Medulla oblongata (tissue), 1 donor: ENCODE measurements at regions not wholly inside any gene's neighbourhood (a gene's known extent, or its start where the extent isn't known, plus 50 kb on each side); places are given as distances from the start of the nearest gene placed in this dataset.
"Not testable (repeated sequence)": the region's sequence is repeated elsewhere in the genome, so short reads cannot be mapped to it uniquely, and the experiment has no call there.

Source experiments
- DNase-seq: peaks from one replicate; pipeline ENCODE4 v3.0.0-alpha.2; 2015; ENCODE audit errors: extremely low spot score

- peak; percentile 20 for DNase-seq
These were observed 95.2 kb upstream of the NCAM2 start for GRCh38 chr21:20902998-20903397.

GRCh38 chr21:20927555-20927954 is 70.7 kb upstream of the NCAM2 start:
- not testable (repeated sequence) for DNase-seq

- no peak for DNase-seq
These were observed 55.7 kb upstream of the NCAM2 start for GRCh38 chr21:20942523-20942922.

- DNase-seq: peak; percentile 65
These were observed 54.6 kb upstream of the NCAM2 start for GRCh38 chr21:20943561-20943997.

- peak; percentile 12 for DNase-seq
These were observed 54.1 kb upstream of the NCAM2 start for GRCh38 chr21:20944139-20944538.

- no peak for DNase-seq
These were observed 51.5 kb upstream of the NCAM2 start for GRCh38 chr21:20946701-20947100.
